SK-MEL-5 (cell line): ENCODE measurements at regions not wholly inside any gene's neighbourhood (a gene's known extent, or its start where the extent isn't known, plus 50 kb on each side); places are given as distances from the start of the nearest gene placed in this dataset.

ENCODE experiments used
- DNase-seq: peaks from one replicate; pipeline ENCODE4 v3.0.0-alpha.2; 2016; ENCODE audit warnings: low read depth, low spot score
- in situ Hi-C: cut with HindIII; loops from 2 replicates; pipeline ENCODE4 v1.10.0; 2016; ENCODE audit warnings: low sequenced_read_pairs, high pct_unique_total_duplicates, low pct_unique_long_range_greater_than_20kb

DNA sequence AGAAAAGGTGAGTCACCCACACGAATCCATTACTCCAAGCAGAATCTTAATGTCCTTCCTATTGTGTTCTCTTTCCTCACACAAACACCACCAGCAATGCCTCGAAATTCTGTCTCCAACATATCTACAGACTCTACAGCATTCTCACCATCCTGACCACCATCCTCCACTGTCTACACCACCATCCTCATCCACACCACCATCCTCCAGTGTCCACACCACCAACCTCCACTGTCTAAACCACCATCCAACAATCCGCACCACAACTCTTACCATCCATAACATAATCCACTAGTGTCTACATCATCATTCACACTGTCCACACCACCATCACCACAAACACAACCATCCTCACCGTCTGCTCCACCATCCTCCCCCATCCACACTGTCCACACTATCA lies 121.6 kb upstream of the ALKAL2 start:
- in situ Hi-C loops, result no loop called here
- no peak for DNase-seq

DNA sequence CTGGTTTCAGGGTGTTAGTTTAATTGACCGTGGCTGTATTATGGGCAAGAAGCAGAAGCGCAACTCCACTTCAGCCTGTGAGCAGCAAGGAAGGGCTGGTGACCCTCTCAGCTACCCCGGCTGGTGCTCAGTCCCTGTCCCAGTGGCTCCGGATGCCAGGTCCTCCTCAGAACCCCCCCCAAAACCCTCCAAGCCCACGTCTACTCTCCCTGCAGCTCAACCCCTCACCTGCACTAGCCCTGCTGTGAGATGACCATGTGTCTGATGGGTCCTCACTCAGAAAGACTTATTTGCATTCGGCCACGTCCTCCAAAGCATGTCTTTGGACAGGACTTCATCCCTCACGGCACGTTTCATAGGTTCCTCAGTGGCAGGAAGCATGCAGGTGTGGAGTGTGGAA lies 119.7 kb upstream of the ALKAL2 start:
- no peak for DNase-seq
- in situ Hi-C loops, result no loop called here

DNA sequence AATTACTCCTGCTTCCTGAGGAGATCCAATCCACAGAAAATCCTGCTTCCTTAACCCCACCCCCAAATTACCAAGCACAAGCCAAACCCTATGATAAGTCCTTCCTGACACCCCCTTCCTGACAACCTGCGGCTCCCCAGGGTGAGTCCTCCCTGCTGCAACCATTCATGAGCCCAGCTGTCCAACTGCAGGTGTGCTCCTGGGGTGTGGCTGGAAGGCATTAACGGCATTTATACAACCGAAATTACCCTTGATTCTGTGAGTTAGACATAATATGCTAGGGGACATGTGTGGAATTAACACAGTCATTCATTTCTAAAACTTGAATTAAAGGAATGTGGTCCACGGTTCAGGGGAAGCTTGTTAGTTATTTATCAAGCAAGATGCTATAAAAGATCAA lies 119.0 kb upstream of the ALKAL2 start:
- DNase-seq, result no peak
- in situ Hi-C loops, result no loop called here

DNA sequence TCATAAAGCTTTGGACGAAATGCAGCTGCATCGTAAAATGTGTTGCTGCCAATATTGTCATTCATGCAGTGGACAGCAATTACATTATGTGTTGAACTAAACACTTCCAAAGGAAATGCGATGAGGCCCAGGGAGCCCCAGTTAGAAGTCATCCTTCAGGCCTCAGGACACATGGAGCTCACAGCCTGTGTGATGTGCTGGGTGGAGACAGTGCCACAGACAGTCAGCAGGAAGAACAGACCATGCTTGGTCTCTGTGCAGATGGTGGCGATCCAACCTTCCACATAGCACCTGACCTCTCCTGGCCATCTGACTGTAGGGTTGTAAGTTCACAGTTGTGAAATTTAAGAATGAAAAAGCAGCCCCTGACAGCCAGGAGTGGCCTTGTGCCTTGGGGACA lies 118.3 kb upstream of the ALKAL2 start:
- in situ Hi-C loops, result no loop called here
- no peak for DNase-seq

DNA sequence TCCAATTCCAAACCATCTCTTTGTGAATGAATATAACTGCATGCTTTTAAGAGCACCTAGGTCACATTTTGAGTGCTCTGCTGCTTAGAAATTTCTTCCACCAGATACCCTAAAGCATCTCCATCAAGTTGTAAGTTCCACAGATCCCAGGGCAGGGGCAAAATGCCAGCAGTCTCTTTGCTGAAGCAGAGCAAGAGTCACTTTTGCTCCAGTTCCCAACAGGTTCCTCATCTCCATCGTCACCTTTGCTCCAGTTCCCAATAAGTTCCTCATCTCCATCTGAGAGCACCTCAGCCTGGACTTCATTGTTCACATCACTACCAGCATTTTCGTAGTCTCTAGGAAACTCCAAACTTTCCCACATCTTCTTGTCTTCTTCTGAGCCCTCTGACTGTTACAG lies 116.7 kb upstream of the ALKAL2 start:
- no peak for DNase-seq
- in situ Hi-C loops, result no loop called here

DNA sequence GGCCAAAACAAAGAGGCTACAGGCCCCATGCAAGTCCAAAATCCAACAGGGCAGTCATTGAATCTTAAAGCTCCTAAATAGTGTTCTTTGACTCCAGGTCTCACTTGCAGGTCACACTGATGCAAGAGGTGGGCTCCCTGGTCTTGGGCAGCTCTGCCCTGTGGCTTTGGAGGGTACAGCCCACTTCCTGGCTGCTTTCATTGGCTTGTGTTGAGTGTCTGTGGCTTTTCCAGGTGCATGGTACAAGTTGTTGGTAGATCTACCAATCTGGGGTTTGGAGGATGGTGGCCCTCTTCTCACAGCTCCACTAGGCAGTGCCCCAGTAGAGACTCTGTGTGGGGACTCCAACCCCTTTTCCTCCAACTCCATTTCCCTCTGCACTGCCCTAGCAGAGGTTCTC lies 115.8 kb upstream of the ALKAL2 start:
- DNase-seq, result no peak
- in situ Hi-C loops, result no loop called here

DNA sequence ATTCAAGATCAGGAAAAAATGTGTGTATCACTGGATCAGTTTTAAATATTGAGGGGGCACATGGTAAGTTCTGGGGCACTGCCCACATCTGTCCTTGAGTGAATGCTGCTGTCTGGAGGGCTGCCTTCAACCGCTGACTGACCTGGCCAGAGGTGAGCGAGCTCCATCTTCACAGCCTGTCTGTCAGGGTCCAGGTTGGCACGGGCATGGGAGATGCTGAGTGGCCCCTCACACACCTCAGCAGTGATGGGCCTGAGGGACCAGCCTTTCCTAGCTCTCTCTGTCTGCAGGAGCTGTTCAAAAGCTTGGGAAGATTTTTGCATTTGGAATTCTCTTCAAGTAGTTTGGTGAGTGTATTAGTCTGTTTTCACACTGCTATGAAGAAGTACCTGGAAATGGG lies 114.8 kb upstream of the ALKAL2 start:
- in situ Hi-C loops, result no loop called here
- no peak for DNase-seq

DNA sequence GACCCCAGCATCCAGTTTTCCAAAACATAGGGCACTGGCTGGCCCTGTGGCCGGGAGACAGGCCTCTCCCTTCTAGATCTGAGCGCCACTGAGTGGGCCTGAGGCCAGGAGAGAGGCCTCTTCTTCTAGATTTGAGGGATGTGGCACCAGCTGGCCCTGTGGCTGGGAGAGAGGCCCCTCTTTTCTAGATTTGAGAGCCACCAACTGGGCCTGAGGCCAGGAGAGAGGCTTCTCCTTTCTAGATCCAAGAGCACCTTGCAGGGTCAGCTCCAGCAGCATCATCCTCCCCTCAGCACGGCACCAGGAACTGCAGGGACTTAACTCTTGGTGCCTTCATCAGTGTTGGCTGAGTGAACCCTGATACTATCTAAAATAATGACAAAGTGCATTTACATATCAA lies 114.3 kb upstream of the ALKAL2 start:
- in situ Hi-C loops, result no loop called here
- DNase-seq, result no peak

DNA sequence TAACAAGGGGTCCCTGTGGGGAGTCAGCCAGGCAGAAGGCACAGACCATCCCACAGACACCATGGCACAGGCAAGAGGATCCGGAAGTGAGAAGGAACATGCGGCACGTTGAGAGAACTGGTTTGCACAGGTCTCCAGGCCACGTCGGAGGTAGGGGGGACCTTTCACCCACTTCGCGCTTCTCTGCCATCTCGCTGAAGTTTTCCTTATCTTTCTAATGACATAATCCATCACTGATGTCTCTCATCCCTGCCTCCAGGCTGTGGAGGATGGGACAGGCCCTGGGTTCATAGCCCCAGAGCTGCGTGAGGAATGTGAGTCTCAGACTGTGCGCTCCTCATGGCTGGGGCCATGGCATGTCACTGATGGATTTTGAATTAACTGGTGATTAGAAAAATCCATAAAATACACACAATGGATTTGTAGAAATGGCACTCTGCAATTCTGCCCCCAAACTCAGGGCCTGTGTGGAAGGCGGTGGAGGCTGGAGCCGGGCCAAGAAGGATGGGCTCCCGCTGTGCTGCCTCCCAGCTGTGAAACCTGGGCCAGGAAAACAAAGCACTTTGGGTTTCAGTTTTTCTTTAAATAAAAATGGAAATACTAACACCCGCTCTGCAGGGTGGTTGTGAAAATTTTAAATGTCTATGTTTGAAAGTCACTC lies 113.3 kb upstream of the ALKAL2 start:
- in situ Hi-C loops, result no loop called here
- DNase-seq, result no peak

DNA sequence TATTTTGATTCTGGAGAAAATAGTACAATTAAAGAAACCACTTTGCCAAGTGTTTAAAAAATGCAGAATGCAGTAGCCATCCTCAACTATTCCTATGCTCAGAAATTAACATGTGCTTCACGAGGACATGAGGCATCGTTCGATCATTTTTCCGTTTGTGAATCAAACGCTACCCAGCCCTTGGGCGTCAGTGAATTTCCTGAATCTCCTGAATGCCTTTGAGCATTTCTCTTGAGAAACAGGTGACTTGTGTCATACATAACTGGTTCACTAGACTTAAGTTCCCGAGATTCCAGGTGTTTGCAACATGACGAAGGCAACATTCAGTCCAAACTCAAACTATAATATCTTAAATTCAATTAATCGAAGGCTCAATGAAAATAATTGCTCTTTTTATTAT lies 110.0 kb upstream of the ALKAL2 start:
- in situ Hi-C loops, result no loop called here
- no peak for DNase-seq

DNA sequence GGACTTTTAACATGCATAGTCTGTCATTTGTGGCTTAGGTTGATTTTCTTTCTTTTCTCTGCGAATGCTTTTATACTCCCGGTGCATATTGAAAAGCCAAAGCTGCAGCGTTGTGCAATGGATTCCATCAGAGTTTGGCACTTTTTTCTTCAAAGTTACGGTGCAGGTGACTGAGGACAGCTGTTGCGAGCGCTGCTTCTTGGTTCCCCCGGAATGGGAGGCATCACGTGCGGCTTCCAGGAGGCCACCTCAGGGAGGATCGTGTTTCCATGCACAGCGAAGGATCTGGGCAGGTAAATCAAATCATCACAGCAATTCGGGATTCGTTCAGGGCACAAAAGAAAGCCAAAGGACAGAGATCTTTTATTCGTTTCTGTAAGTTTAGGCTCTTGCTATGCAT lies 109.6 kb upstream of the ALKAL2 start:
- no peak for DNase-seq
- in situ Hi-C loops, result no loop called here

DNA sequence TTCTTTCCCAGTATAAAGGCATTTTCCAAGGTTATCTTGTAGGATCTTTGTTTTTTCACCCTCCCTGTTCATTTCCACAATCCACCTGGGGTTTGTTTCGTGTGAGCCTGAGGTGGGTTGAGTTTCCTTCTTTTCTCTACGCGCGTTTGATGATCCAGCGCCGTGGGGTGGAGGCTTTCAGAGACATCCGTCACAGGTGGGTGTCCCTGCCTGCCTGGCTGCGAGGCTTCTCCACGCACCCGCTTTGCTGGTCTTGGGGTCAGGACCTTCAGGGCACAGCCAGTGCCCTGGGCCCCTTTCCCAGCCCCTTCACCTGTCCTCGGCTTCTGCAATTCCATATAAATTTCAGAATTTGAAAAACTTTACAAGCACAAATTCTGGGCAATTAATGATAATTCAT lies 109.0 kb upstream of the ALKAL2 start:
- in situ Hi-C loops, result no loop called here
- DNase-seq, result no peak

DNA sequence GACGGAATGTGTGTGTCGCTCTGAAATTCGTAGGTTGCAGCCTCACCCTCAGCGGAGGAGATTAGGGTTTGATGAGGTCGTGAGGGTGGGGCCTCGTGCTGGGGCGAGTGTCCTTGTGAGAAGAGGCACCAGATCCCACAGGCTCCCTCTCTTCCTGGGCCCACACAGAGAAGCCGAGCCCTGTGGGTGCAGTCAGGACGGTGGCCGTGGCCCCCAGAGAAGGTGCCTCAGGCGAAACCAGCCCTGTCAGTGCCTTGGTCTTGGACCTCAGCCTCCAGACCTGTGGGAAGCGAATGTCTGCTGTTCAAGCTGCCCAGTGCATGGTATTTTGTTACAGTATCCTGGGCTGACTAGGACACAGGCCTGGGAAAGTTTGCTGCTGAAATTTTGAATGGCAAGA lies 108.0 kb upstream of the ALKAL2 start:
- no peak for DNase-seq
- in situ Hi-C loops, result no loop called here

DNA sequence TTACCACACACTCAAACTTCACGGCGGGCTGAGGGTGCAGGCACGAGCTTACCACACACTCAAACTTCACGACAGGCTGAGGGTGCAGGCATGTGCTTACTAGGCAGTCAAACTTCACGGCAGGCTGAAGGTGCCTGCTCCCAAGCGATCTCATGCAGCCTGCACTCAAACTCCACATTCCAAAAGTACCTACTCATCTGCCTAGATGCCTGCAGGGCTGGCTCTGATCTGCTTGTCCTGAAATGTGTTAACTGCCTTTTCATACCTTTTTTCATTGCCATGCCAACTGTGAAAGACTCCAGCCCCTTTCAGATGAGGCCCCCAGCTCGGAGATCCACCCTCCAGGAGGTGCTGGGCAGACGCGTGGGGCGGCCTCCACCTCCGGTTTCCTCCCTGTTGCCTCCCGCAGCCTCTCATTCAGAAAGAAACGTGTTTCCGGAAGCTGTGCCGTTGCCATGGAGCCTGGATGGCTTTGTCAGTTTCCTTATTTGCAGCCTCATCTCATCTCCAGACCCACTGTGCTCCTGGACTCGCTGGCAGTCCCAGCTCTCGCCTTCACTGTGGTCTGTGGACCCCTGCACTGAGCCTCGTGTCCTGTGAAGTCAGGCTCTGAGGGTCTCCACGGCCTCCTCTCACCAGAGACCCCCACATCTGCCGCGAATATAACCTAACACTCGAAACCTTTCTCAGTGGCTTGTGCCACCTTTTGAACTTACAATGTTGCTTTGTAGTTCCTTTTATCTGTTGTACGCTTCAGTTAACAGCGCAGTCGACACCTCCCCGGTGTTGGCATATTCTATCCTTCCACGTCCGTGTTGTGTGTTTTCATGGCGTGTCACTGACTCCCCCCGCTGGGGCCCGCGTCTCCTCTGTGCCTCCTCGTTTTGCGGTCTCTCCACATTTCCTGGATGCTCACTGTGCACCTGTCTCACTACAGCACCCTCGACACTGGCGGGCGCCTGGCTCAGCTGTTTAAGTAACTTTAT lies 106.1 kb upstream of the ALKAL2 start:
- DNase-seq, result no peak
- in situ Hi-C loops, result no loop called here

DNA sequence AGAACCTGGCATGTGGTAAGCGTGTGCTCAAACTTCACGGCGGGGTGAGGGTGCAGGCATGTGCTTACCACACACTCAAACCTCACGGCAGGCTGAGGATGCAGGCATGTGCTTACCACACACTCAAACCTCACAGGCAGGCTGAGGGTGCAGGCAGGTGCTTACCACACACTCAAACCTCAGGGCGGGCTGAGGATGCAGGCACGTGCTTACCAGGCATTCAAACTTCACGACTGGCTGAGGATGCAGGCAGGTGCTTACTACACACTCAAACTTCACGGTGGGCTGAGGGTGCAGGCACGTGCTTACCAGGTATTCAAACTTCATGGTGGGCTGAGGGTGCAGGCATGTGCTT lies 105.0 kb upstream of the ALKAL2 start:
- in situ Hi-C loops, result no loop called here

DNA sequence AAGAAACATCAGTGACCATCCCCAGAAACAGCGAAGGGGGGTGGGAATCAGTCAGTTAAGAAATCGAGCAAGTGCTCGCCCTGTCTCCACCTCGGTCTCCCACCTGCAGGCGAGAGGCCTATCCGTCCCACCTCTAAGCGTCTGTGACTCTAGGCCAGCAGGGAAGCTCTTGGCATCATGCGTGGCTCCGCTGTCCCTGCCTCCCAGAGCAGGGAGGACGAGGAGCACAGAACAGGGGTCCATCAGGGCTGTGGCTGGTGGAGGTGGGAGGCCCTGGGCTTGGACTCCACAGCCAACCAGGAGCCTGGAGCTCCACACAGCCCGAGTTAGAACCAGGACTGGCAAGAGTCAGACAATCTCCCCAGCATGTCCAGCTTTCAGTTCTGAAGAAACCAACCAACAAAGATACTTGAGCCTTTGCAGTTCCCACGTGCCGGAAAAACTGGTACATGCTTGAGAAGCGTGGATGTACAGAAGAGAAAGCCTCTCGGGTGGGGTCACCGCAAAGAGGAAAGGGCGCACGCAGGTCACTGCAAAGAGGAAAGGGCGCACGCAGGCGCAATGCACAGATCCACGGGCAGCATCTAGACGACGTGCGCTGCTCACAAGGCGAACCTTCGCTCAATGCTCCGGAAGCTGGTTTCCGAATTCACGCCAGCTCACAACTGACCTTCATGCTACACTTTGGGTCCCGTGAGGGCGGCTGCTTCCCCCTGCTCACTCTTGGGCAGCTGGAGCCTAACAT lies 104.5 kb upstream of the ALKAL2 start:
- DNase-seq, result no peak
- in situ Hi-C loops, result no loop called here

More for the DNA sequence above, 105.0 kb upstream of the ALKAL2 start:
- no peak for DNase-seq

DNA sequence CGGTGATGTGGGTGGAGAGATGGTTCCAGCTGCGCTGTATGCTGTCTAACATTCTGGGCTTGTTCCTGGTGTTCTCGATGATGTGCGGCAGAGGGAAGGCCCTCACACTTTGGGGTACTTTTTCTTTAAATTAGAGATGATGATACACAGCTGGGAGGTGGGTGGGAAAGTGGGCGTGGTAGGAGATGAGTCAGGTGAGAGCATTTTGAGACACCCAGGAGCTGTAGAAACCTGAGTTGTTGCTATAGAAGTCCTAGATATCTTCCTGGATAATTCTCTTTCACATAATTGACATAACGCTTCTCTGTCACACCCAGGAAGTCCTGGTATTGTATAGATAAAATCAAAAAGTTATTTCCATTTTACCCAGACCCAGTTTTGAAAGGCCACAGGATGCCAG lies 103.8 kb upstream of the ALKAL2 start:
- DNase-seq, result no peak
- in situ Hi-C loops, result no loop called here

DNA sequence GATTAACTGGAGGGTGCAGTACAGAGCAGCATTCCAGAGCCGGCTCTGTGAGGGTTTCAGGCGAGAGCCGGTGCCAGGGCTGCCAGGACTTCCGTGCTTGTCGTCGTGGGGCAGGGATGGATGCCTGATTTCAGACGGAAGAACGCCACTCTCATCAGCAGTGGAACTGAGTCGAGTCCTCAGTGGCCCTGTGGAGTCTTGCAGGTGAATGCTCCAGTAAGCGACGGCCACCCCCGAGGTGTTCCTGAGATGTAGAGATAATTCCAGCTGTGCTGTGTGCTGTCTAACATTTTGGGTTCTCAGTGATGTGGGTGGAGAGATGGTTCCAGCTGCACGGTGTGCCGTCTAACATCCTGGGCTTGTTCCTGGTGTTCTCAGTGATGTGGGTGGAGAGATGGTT lies 103.1 kb upstream of the ALKAL2 start:
- in situ Hi-C loops, result no loop called here
- no peak for DNase-seq
